ENCODE measurements at regions not wholly inside any gene's neighbourhood (a gene's known extent, or its start where the extent isn't known, plus 50 kb on each side); places are given as distances from the start of the nearest gene placed in this dataset.

GRCh38 chr19:28619816-28620429 is 593.0 kb downstream of the UQCRFS1 start:
- Mint-ChIP-seq H3K9me3 (peaks cover 9% of the 10 kb centered on the region), H3K27ac (no peak overlapping the region), H3K36me3 (ENCODE audit: low read depth) (no peaks in the 10 kb centered on the region), H3K27me3 (no peaks in the 10 kb centered on the region), H3K4me1 (no peaks in the 10 kb centered on the region), H3K4me3 (no peak overlapping the region)
- ChIA-PET CTCF (interaction anchor here (1.7 kb wide), 1 partner anchor 14 kb away, joined by 5 read pairs; no protein-coding TSS in a partner anchor), POLR2A (no interaction called here)
- no peak for TF ChIP-seq CTCF (IDR thresholded peaks at IDR 0.05)
- ATAC-seq (ENCODE audit: low read depth) (no peak), DNase-seq (no peak)
- intact Hi-C loops (cut with micrococcal nuclease) = no loop called here

- Mint-ChIP-seq H3K36me3 (ENCODE audit: low read depth) (no peaks in the 10 kb centered on the region), H3K27ac (no peak overlapping the region), H3K27me3 (no peaks in the 10 kb centered on the region), H3K4me3 (no peak overlapping the region), H3K4me1 (no peaks in the 10 kb centered on the region), H3K9me3 (peaks cover 13% of the 10 kb centered on the region)
- intact Hi-C loops (cut with micrococcal nuclease) = no loop called here
- no peak for TF ChIP-seq CTCF (IDR thresholded peaks at IDR 0.05)
- ATAC-seq (ENCODE audit: low read depth) = no peak
- CTCF ChIA-PET = no interaction called here
- no peak for DNase-seq
- POLR2A ChIA-PET = no interaction called here
Observed at GRCh38 chr19:28618504-28618903, 594.4 kb downstream of the UQCRFS1 start.

GRCh38 chr19:28615966-28616365 is 597.0 kb downstream of the UQCRFS1 start:
- no peak overlapping the region for H3K4me3 Mint-ChIP-seq
- ATAC-seq (ENCODE audit: low read depth) = no peak

GRCh38 chr19:28615546-28615916 is 597.4 kb downstream of the UQCRFS1 start:
- Mint-ChIP-seq H3K4me1 (no peaks in the 10 kb centered on the region), H3K27ac (no peak overlapping the region), H3K4me3 (no peak overlapping the region), H3K27me3 (no peaks in the 10 kb centered on the region), H3K9me3 (peaks cover 13% of the 10 kb centered on the region), H3K36me3 (ENCODE audit: low read depth) (no peaks in the 10 kb centered on the region)
- CTCF ChIA-PET = no interaction called here
- TF ChIP-seq CTCF (IDR thresholded peaks at IDR 0.05) = no peak
- DNase-seq (no peak), ATAC-seq (ENCODE audit: low read depth) (no peak)
- POLR2A ChIA-PET = no interaction called here
- intact Hi-C loops (cut with micrococcal nuclease) = no loop called here

More at GRCh38 chr19:28615966-28616365, 597.0 kb downstream of the UQCRFS1 start:
- Mint-ChIP-seq H3K27ac (no peak overlapping the region), H3K4me1 (no peaks in the 10 kb centered on the region), H3K36me3 (ENCODE audit: low read depth) (no peaks in the 10 kb centered on the region), H3K9me3 (peaks cover 13% of the 10 kb centered on the region), H3K27me3 (no peaks in the 10 kb centered on the region)
- ChIA-PET POLR2A (no interaction called here), CTCF (no interaction called here)
- DNase-seq = no peak
- intact Hi-C loops (cut with micrococcal nuclease) = no loop called here
- no peak for TF ChIP-seq CTCF (IDR thresholded peaks at IDR 0.05)

- no peak for TF ChIP-seq CTCF (IDR thresholded peaks at IDR 0.05)
Observed at GRCh38 chr19:28614634-28615545, 598.1 kb downstream of the UQCRFS1 start.

More at GRCh38 chr19:28614634-28615545, 598.1 kb downstream of the UQCRFS1 start:
- no peak overlapping the region for H3K4me3 Mint-ChIP-seq
- ATAC-seq (ENCODE audit: low read depth) = no peak
- no peak overlapping the region for H3K27ac Mint-ChIP-seq
- H3K9me3 Mint-ChIP-seq = peaks cover 13% of the 10 kb centered on the region
- ChIA-PET CTCF (no interaction called here), POLR2A (no interaction called here)
- H3K4me1 Mint-ChIP-seq = no peaks in the 10 kb centered on the region
- no peaks in the 10 kb centered on the region for H3K36me3 Mint-ChIP-seq (ENCODE audit: low read depth)
- H3K27me3 Mint-ChIP-seq = no peaks in the 10 kb centered on the region
- DNase-seq = no peak
- intact Hi-C loops (cut with micrococcal nuclease) = no loop called here
